A673 (cell line): ENCODE measurements at regions not wholly inside any gene's neighbourhood (a gene's known extent, or its start where the extent isn't known, plus 50 kb on each side); places are given as distances from the start of the nearest gene placed in this dataset.

Experiments
- BruUV-seq: library from RNA; stranded (reverse); fragments of 400-500 nt; replicated peaks from 2 replicates; lab custom pipeline; 2021; lab: Mats Ljungman, UMichigan
- CTCF ChIA-PET: fragments of 300-600 bp; sonication (Branson Sonifier 250); formaldehyde crosslinking; loops from one replicate; lab custom pipeline; 2022; ENCODE audit warnings: antibody characterized with exemption; lab: Charles Lee
- POLR2A ChIA-PET: fragments of 300-600 bp; sonication (Branson Sonifier 250); formaldehyde crosslinking; loops from one replicate; lab custom pipeline; 2022; ENCODE audit warnings: antibody characterized with exemption; ENCODE audit not compliant: low non-redundant PET; lab: Charles Lee
- DNase-seq: peaks from one replicate; pipeline ENCODE4 v3.0.0-alpha.2; 2015; ENCODE audit warnings: low spot score
- H3K27ac ChIP-seq: fragments of 200-600 bp; sonication (generic); 2 replicates; pipeline ENCODE4 v1.5.1; 2016; ENCODE audit warnings: mixed run types, low read depth, mild to moderate bottlenecking, mixed read lengths, antibody characterized with exemption, low read length; ENCODE audit not compliant: poor library complexity, severe bottlenecking
- H3K27me3 ChIP-seq: fragments of 200-600 bp; sonication (generic); replicated peaks from 2 replicates; pipeline ENCODE4 v1.6.1; 2017; ENCODE audit warnings: mixed run types, low read depth, mild to moderate bottlenecking, mixed read lengths, antibody characterized with exemption, low read length; ENCODE audit not compliant: insufficient read depth, poor library complexity
- H3K36me3 ChIP-seq: fragments of 200-600 bp; sonication (generic); 2 replicates; pipeline ENCODE4 v1.6.1; 2016; ENCODE audit warnings: mixed run types, mild to moderate bottlenecking, mixed read lengths, antibody characterized with exemption, low read length; ENCODE audit not compliant: insufficient read depth, poor library complexity, severe bottlenecking
- H3K4me1 ChIP-seq: fragments of 200-600 bp; sonication (generic); 2 replicates; pipeline ENCODE4 v1.6.1; 2017; ENCODE audit warnings: mixed run types, mild to moderate bottlenecking, mixed read lengths, antibody characterized with exemption, low read length; ENCODE audit not compliant: insufficient read depth, poor library complexity, severe bottlenecking
- H3K4me3 ChIP-seq: fragments of 200-600 bp; sonication (generic); 2 replicates; pipeline ENCODE4 v1.5.1; 2016; ENCODE audit warnings: low read depth, mixed run types, mild to moderate bottlenecking, mixed read lengths, low read length; ENCODE audit not compliant: poor library complexity, severe bottlenecking
- H3K9me3 ChIP-seq: fragments of 200-600 bp; sonication (generic); 2 replicates; pipeline ENCODE4 v1.6.1; 2016; ENCODE audit warnings: mixed run types, low read depth, mild to moderate bottlenecking, mixed read lengths, antibody characterized with exemption, low read length; ENCODE audit not compliant: poor library complexity, severe bottlenecking
- CTCF ChIP-seq: fragments of 300-800, 200-600 bp; sonication (generic); conservative IDR thresholded peaks from 2 replicates; pipeline ENCODE4 v1.5.1; 2017; ENCODE audit warnings: low read depth, mild to moderate bottlenecking, antibody characterized with exemption, low read length, moderate library complexity, mixed read lengths
- EZH2 ChIP-seq: fragments of 200-600 bp; sonication (generic); IDR thresholded peaks from 2 replicates; pipeline ENCODE4 v1.6.1; 2017; ENCODE audit warnings: borderline replicate concordance, low read depth, mild to moderate bottlenecking, mixed read lengths, antibody characterized with exemption, low read length; ENCODE audit not compliant: poor library complexity, severe bottlenecking
- intact Hi-C: fragments of 100-400 bp; cut with micrococcal nuclease; formaldehyde crosslinking; loops from one replicate; pipeline ENCODE4 v1.10.0; 2022; ENCODE audit not compliant: unreplicated experiment

GRCh38 chr12:115774148-115774895 is 503.2 kb downstream of the MED13L start:
- Histone ChIP-seq H3K36me3 (no peaks in the 10 kb centered on the region), H3K4me3 (no peak overlapping the region), H3K9me3 (no peaks in the 10 kb centered on the region), H3K27me3 (no peaks in the 10 kb centered on the region), H3K27ac (no peak overlapping the region), H3K4me1 (no peaks in the 10 kb centered on the region)
- intact Hi-C loops, result no loop called here
- TF ChIP-seq CTCF, result no peak
- TF ChIP-seq EZH2, result no peak
- no peak for DNase-seq
- ChIA-PET CTCF (no interaction called here), POLR2A (no interaction called here)
- no TSS peak for BruUV-seq

- H3K4me3 ChIP-seq, result no peak overlapping the region
- H3K36me3 ChIP-seq, result no peaks in the 10 kb centered on the region
- DNase-seq, result no peak
- H3K27ac ChIP-seq, result no peak overlapping the region
- H3K27me3 ChIP-seq, result no peaks in the 10 kb centered on the region
- BruUV-seq, result no TSS peak
- TF ChIP-seq EZH2 (no peak), CTCF (no peak)
- no peaks in the 10 kb centered on the region for H3K4me1 ChIP-seq
- ChIA-PET CTCF (no interaction called here), POLR2A (no interaction called here)
- intact Hi-C loops, result no loop called here
- H3K9me3 ChIP-seq, result no peaks in the 10 kb centered on the region
Measured at GRCh38 chr12:115771601-115772000, 505.9 kb downstream of the MED13L start.

- Histone ChIP-seq H3K4me3 (no peak overlapping the region), H3K4me1 (no peaks in the 10 kb centered on the region), H3K27me3 (no peaks in the 10 kb centered on the region), H3K9me3 (no peaks in the 10 kb centered on the region), H3K27ac (no peak overlapping the region), H3K36me3 (no peaks in the 10 kb centered on the region)
- no peak for TF ChIP-seq CTCF
- no peak for TF ChIP-seq EZH2
- no TSS peak for BruUV-seq
- ChIA-PET CTCF (no interaction called here), POLR2A (no interaction called here)
- intact Hi-C loops, result no loop called here
- DNase-seq, result no peak
Measured at GRCh38 chr12:115771065-115771464, 506.4 kb downstream of the MED13L start.
